Type B pancreatic cell (in vitro differentiated cells): ENCODE measurements at regions not wholly inside any gene's neighbourhood (a gene's known extent, or its start where the extent isn't known, plus 50 kb on each side); places are given as distances from the start of the nearest gene placed in this dataset.

Experiments used
- DNase-seq: peaks from one replicate; pipeline ENCODE4 v3.0.0; 2021; ENCODE audit warnings: mixed read lengths; ENCODE audit not compliant: unreplicated experiment; ENCODE audit errors: extremely low spot score
- H3K27ac Mint-ChIP-seq: 2 replicates; pipeline ENCODE4 v1.8.0; 2021; ENCODE audit warnings: mild to moderate bottlenecking, mixed read lengths
- H3K27me3 Mint-ChIP-seq: 2 replicates; pipeline ENCODE4 v1.8.0; 2021; ENCODE audit warnings: mixed read lengths
- H3K36me3 Mint-ChIP-seq: 2 replicates; pipeline ENCODE4 v1.8.0; 2021; ENCODE audit warnings: mixed read lengths
- H3K4me1 Mint-ChIP-seq: one replicate; pipeline ENCODE4 v1.8.0; 2021; ENCODE audit warnings: mixed read lengths; ENCODE audit not compliant: unreplicated experiment
- H3K4me3 Mint-ChIP-seq: 2 replicates; pipeline ENCODE4 v1.8.0; 2021; ENCODE audit warnings: mild to moderate bottlenecking, mixed read lengths
- H3K9me3 Mint-ChIP-seq: 2 replicates; pipeline ENCODE4 v1.8.0; 2021; ENCODE audit warnings: mixed read lengths
- CTCF ChIP-seq: fragments of 200-600 bp; sonication (generic); conservative IDR thresholded peaks from 2 replicates; pipeline ENCODE4 v1.5.0; 2021; ENCODE audit warnings: antibody characterized with exemption, mild to moderate bottlenecking

GRCh38 chr16:62503073-62503472 lies 466.8 kb upstream of the CDH8 start:
- TF ChIP-seq CTCF = no peak
- H3K27ac Mint-ChIP-seq = no peak overlapping the region
- DNase-seq = no peak
- H3K36me3 Mint-ChIP-seq = no peaks in the 10 kb centered on the region
- peaks cover 10% of the 10 kb centered on the region for H3K4me1 Mint-ChIP-seq
- H3K4me3 Mint-ChIP-seq = no peak overlapping the region
- H3K27me3 Mint-ChIP-seq = no peaks in the 10 kb centered on the region
- H3K9me3 Mint-ChIP-seq = no peaks in the 10 kb centered on the region

GRCh38 chr16:62478903-62479458 lies 442.7 kb upstream of the CDH8 start:
- H3K4me1 Mint-ChIP-seq = no peaks in the 10 kb centered on the region
- H3K4me3 Mint-ChIP-seq = no peak overlapping the region

GRCh38 chr16:62477796-62478195 lies 441.6 kb upstream of the CDH8 start:
- Mint-ChIP-seq H3K27me3 (no peaks in the 10 kb centered on the region), H3K27ac (no peak overlapping the region), H3K9me3 (no peaks in the 10 kb centered on the region), H3K36me3 (no peaks in the 10 kb centered on the region), H3K4me3 (no peak overlapping the region), H3K4me1 (no peaks in the 10 kb centered on the region)
- no peak for TF ChIP-seq CTCF
- no peak for DNase-seq

More at GRCh38 chr16:62478903-62479458, 442.7 kb upstream of the CDH8 start:
- Mint-ChIP-seq H3K27ac (no peak overlapping the region), H3K36me3 (no peaks in the 10 kb centered on the region), H3K9me3 (no peaks in the 10 kb centered on the region), H3K27me3 (no peaks in the 10 kb centered on the region)
- no peak for DNase-seq
- TF ChIP-seq CTCF = no peak

GRCh38 chr16:62475573-62475972 lies 439.3 kb upstream of the CDH8 start:
- no peak for DNase-seq
- TF ChIP-seq CTCF = no peak
- Mint-ChIP-seq H3K9me3 (peaks cover 8% of the 10 kb centered on the region), H3K4me3 (no peak overlapping the region), H3K27ac (no peak overlapping the region), H3K27me3 (no peaks in the 10 kb centered on the region), H3K36me3 (no peaks in the 10 kb centered on the region), H3K4me1 (no peaks in the 10 kb centered on the region)

GRCh38 chr16:62462971-62463370 lies 426.7 kb upstream of the CDH8 start:
- TF ChIP-seq CTCF = no peak
- H3K4me3 Mint-ChIP-seq = no peak overlapping the region
- no peaks in the 10 kb centered on the region for H3K36me3 Mint-ChIP-seq
- no peak for DNase-seq
- H3K9me3 Mint-ChIP-seq = peaks cover 4% of the 10 kb centered on the region
- H3K27me3 Mint-ChIP-seq = no peaks in the 10 kb centered on the region
- H3K4me1 Mint-ChIP-seq = no peaks in the 10 kb centered on the region
- H3K27ac Mint-ChIP-seq = no peak overlapping the region

- H3K4me3 Mint-ChIP-seq = no peak overlapping the region
- no peaks in the 10 kb centered on the region for H3K4me1 Mint-ChIP-seq
- H3K27me3 Mint-ChIP-seq = no peaks in the 10 kb centered on the region
- H3K9me3 Mint-ChIP-seq = no peaks in the 10 kb centered on the region
- H3K27ac Mint-ChIP-seq = no peak overlapping the region
- DNase-seq = no peak
- TF ChIP-seq CTCF = no peak
- no peaks in the 10 kb centered on the region for H3K36me3 Mint-ChIP-seq
Measured at GRCh38 chr16:62450291-62450690, 414.1 kb upstream of the CDH8 start.
